ENCODE measurements at regions not wholly inside any gene's neighbourhood (a gene's known extent, or its start where the extent isn't known, plus 50 kb on each side); places are given as distances from the start of the nearest gene placed in this dataset.
"Not testable (repeated sequence)": the region's sequence is repeated elsewhere in the genome, so short reads cannot be mapped to it uniquely, and the experiment has no call there.

DNA sequence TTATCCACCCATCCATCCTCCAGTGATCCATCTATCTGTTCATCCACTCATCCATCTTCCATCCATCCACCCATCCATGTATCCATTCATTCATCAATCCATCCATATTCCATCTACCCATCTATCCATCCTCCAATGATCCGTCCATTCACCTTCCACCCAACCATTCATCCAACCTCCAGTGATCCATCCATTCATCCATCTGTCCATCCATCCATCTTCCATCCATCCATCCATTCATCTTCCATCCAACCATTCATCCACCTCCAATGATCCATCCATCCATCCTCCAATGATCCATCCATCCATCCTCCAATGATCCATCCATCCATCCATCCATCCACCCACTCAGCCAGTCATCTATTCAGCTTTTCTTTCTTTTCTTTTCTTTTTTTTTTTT lies 156.5 kb upstream of the WSCD1 start:
- no peak for DNase-seq

DNA sequence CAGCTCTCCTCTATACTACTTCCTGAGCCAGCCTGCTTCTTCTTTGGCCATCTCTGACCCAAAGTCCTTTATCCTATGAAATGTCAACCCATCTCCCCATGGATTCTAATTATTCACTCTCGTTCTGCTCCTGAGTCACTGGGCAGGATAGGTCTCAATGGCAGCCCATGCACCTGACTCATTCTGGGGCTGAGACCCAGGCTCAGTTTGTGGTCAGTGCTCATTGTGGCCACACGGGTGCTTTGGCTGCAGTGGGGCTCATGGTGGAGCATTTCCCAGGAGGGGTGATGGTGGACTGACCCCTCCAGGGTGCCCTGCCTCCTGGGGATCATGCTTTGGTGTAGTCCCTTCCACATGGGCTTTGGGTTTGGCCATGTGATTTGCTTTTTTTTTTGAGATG lies 154.8 kb upstream of the WSCD1 start:
- DNase-seq, result no peak

DNA sequence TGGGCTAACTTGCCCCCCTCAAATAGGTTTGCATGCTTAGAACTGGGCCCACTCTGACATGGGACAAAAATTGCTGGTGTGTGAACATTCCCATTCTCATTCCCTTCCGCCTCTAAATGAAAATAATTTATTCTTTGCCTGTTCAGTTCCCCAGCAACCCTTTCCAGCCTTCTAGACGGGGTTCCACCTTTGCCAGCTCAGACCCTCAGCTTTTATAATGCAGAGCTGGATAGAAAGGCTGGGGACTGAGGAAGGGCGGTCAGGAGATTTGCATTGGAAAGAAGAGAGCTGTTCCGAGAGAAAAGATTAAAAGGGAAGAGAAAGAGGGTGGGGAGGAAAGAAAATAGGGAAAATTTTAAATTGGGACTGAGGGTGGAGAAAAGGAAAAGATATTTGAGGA lies 151.1 kb upstream of the WSCD1 start:
- no peak for DNase-seq

DNA sequence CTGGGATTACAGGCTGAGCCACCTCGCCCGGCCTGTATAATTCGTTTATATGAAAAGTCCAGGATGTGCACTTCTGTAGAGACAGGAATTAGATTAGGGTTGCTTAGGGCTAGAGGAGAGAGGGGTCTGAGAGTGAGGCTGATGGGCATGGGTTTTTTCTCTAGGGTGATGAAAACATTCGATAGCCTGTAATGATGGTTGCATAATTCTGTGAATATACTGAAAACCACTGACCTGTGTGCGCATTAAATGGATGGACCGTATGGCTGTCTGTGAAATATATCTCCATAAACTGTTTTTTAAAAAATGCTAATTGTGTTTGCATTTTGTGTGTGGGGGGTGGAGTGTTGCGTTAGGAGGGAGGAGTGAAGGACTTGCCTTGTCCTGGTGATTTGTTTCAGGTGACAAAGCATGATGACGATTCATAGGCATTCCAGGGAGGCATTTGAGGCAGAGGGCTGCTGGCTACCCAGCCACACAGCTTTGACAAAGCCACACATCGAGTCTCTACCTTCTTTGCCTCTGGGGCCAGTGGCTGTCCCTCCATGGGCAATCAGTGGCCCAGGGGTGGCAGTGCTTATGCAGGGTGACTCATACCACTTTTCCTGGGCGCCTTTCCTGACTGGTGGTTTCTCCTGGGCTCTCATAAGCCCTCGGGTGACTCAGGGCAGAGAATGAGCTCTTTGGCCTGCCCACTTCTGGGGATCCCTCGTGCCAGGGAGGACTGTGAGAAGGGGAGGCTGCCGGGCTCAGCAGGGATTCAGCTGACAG lies 148.5 kb upstream of the WSCD1 start:
- no peak for DNase-seq

DNA sequence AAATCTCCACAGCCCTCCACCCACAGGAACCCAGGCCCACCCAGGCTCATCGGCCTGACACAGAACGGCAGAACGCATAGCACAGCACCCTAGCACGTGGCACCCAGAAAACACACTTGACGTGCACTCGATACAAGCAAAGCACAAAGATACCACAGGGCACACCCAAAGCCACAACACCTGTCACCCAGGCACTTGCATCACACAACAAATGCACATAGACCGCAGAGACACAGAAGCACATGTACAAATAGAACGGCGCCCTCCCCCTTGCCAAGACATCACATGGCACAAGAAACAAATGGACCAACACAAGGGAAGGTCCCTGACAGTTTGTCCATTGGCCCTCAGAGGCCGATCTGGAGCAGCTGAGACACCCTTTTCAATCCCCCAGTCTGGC lies 147.7 kb upstream of the WSCD1 start:
- DNase-seq, result no peak

DNA sequence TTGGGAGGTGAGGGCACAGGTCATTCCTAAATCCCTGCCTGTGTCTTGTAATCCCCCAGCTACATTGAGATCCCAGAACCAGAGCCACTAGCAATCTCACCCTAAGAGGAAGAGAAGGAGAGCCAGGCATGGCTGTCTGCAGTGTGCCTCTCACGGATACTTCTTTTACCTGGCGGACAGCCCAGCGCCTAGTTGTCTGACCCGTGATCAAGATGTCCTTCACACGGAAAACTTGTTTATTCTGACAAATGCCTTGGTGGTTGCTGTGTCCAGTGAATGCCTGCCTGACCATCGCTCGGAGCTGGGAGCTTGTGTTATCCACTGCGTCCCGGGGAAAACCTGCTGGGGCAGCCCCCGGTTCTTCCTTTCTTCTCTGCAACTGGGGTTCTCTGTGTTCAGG lies 140.5 kb upstream of the WSCD1 start:
- no peak for DNase-seq

DNA sequence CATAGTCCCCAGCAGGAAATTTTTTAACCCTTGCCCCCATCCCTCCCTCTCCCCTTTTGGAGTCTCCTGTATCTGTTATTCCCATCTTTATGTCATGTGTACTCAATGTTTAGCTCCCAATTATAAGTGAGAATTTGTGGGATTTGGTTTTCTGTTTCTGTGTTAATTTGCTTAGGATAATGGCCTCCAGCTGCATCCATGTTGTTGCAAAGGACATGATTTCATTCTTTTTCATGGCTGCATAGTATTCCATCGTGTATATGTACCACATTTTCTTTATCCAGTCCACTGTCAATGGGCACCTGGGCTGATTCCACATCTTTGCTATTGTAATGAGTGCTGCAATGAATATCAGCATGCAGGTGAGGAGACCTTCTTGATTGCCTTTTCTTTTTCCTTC lies 139.6 kb upstream of the WSCD1 start:
- not testable (repeated sequence) for DNase-seq

DNA sequence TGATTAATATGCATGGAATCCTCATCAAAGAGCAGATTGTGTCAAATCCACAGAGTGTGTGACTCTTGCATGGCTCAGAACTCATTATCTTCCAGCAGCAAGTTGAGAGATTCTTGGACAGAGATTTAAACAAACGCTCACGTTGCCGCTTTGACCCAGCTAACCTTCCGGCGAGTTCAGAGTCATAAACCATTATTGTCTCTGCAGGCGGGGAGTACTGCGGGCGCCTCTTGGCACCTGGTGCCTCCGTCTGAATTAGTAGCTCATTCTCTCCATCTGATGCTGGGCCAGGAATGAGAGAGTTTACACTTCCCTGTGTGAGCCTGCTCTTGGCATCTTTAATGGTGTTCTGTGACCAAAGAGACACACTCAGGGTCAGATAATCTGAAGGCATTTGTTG lies 138.6 kb upstream of the WSCD1 start:
- no peak for DNase-seq

DNA sequence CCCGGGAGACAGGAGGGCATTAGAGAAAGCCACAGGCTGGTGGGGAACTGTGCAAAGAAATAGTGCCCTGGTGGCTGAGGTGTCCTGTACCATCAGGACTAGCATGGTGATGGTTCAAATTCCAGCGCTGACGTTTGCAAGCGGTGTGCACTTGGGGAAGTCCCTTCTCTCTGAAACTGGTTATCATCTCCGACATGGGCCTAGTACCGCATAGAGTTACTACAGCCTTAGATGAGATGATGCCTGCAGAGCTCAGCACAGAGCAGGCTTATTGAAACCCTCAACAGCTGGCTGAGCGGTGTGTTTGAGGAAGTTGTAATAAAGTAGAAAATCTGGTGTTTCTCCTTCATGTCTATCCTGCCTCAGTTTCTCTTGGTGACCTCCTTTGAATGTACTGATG lies 136.7 kb upstream of the WSCD1 start:
- DNase-seq, result no peak

DNA sequence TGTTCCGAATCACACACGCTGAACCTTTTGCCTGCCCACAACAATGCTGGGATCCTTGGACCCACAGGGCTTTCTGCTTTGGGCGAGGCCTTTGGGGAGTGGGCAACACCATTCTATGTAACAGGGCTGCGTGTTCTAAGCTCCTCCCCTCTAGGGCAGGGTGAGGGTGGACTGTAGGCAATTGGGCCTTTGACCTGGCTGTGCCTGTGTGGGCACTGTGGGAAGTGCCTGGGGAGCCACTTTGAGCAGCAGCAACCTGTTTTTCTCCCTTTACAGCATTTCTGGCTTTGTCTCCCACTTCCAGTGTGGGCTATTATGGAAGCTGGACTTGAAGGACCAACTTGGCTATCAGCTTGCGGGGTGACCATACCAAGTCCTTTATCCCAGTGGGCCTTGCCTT lies 128.9 kb upstream of the WSCD1 start:
- no peak for DNase-seq

DNA sequence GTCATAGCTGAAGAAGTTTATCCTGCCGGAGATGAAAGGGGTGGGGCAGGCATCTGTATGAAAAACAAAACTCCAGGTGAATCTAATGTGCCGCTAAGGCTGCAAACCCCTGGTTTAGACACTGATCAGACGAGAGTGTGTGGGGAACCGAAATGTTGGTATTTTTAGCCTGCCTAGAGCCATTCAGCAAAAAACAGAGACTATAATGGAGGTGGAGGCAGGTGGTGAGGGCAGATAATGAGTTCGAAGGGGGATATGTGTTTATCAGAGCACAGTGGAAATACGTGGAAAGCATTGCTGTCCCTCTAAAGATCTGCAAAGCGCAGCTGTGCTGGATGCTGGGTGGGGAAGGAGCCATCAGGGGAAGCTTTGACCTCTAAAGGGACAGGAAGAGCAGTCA lies 127.5 kb upstream of the WSCD1 start:
- DNase-seq, result no peak

DNA sequence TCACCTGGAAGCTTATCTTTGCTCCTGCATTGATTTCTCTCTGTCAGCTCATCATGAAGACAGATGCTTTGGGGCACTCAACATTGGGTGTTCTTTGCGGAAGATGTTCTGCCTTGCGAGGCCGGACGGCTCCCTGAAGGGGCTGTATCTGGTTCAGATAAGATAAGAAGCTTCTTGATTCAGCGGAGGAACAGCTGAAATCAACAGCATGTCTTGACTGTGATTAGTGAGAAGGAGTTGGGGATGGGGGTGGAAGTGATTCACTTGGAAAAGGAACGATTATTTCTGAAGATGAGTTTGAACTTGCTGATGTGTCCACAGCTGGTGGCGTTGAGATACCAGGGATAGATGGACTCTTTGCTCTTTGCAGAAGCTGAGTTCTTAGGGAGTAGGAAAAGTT lies 126.9 kb upstream of the WSCD1 start:
- DNase-seq, result no peak

DNA sequence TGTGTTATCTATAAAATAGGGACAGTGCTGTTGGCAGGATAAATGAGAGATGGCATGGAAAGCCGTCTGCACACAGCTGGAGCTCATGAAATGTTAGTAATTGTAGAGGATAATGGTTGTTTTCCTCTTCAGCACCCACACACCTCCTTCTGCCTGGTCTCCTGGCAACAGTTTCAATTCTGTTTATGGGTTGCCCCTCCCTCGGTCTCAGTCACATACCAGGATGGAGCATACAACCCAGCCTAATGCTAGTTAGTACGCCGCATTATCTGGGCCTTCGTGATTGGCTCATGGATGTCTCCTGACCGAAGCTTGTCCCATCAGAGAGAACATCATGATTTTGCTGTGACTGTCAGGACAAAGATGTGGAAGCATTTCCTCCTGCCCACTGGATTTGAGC lies 126.2 kb upstream of the WSCD1 start:
- DNase-seq, result no peak

DNA sequence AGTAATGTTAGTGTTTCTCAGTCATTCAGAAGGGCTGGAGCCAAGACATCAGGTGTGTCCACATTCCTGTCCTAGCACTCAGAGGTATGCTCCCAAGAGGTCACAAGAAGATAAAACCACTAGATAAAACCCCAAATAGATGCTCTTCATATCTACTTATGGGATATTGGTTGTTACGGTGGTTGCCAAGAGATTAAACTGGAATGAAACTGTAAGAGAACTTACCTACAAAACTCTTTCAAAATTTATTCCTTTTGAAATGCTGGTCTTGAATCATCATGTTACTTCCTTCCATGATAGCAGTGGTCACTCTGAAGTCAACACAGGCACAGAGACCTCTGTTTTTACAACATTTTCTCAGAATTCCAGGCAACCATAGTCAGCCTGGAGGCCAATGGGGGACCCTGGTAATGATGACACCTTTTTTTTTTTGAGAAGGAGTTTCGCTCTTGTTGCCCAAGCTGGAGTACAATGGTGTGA lies 122.4 kb upstream of the WSCD1 start:
- DNase-seq, result no peak

DNA sequence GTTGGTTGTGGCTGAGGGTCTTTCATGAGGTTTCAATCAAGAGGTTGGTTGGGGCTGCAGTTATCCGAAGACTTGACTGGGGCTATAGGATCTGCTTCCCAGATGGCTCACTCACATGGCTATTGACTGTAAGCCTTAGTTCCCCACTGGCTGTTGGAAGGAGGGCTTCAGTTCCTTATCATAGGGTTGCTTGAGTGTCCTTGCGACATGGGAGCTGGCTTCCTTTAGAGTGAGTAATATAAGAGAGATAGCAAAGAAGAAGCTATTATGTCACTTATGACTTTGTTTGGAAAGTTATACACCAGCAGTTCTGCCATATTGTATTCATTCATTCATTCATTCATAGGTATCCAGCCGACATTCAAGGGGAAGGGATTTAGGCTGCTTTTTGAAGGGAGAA lies 121.4 kb upstream of the WSCD1 start:
- no peak for DNase-seq

DNA sequence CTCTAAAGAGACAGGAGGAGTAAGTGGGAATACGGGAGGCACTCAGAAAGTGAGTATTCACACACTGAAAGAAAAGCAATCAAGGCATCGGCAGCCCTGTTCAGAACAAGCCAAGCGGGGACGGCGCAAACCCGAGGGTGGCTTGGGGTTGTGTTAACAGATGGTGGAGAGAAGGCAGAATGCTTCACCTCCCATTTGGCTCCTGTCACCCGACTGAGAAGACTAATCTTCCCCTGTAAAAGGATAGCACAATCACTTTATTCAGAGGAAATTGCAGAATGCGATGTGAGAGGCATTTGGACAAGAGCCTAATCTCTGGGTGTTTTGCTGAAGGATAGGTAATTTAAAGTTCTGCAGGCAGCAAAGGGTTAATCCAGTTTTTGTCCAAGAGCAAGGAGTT lies 119.3 kb upstream of the WSCD1 start:
- no peak for DNase-seq

DNA sequence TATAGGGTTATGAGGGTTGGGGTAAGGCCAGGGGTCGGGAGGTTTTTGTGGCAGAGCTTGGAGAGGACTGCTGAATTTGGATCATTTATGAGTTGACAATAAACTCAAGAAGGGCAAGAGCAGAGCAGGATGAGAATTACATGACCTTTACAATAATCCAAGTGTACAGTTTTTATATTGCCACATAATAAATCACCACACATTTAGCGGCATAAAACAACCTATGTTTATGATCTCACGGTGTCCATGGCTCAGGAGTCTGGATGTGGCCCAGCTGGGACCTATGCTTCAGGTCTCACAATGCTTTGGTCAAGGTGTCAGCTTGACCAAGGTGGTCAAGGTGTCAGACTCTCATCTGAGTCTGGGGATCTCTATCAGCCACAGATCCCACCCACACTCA lies 118.3 kb upstream of the WSCD1 start:
- DNase-seq, result no peak

DNA sequence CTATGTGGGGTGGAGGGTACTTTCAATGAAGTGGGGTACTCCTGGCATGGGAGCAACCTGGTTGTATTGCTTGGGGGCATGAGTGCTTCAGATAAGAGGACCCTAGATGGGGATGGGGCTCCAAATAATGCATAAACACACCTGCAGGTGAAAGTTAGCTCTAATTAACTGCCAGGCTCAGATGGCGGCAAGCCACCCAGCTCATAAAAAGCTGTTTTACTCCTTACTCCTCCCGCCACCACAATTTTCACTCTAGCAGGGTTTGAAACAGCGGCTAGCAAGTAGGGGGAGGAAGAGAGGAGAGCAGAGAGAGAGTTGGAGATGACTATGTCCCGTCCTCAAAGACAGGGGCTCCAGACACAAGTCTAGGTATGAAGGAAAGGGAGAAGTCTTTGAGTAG lies 117.7 kb upstream of the WSCD1 start:
- no peak for DNase-seq

DNA sequence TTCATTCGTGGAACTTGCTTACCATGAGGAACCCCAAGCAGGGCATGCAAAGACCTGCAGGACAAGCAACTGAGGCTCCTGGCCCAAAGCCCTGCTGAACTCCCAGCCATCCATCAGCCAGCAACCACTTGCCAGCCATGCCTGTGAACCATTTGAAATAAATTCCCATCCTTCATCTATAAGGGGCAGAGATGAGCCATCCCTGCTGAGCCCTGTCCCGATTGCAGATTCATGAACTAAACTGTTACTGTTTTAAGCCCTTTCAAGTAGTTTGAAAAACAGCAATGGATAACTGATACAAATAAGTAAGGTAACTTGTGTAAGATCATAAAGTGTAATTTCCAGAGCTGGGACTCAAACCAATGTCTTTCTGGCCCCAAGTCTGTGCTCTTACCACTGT lies 114.4 kb upstream of the WSCD1 start:
- DNase-seq, result no peak

DNA sequence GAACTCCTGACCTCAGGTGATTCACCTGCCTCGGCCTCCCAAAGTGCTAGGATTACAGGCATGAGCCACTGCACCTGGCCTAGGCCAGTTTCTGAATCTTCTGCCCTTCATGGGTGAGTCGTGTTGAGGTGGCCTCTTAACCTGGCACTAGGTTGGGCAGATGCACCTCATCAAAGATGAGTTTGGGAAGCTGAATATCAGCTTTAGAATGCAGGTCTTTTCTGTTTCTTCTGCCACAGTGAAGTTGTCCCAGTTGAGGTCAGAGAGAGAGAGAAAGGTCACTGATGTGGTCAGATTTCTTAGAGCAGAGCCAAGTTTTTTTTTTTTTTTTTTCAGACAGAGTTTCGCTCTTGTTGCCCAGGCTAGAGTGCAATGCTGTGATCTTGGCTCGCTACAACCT lies 111.3 kb upstream of the WSCD1 start:
- no peak for DNase-seq

DNA sequence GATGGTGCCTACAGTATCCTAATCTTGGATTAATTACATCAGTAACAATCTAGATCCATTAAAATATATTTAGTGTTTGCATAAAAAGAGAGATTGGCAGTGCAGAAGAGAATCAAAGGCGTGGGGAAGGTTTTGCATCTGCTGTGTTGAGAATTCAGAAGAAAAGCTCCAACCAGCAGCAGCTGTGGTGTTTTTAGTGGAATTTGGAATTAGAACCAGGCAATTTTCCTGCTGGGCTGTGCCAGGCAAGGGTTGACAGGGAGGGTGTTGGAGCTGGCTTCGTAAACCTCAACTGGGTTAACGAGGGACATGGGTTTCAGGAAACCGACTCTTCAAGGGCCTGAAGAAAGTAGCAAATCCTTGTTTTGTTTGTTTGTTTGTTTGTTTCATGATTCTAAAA lies 107.8 kb upstream of the WSCD1 start:
- no peak for DNase-seq

DNA sequence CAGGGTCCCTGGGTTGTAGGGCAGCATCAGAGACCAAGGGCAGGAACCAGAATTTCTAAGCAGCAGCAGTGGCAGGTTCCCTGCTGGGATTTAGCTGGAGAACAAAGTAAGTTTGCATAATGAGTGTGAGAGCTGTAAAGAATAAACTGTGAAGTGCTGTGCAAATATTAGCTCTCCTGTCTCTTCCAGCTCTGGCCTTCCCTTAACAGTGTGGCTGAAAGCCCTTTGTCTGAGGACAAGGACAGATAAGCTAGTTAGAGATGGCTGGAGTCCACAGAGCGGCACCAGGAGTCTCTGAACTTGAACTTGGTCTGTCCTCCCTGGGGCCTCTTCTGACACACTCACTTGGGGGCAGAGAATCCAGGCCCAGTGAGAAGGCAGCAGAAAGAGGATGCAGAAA lies 98.2 kb upstream of the WSCD1 start:
- DNase-seq, result no peak

DNA sequence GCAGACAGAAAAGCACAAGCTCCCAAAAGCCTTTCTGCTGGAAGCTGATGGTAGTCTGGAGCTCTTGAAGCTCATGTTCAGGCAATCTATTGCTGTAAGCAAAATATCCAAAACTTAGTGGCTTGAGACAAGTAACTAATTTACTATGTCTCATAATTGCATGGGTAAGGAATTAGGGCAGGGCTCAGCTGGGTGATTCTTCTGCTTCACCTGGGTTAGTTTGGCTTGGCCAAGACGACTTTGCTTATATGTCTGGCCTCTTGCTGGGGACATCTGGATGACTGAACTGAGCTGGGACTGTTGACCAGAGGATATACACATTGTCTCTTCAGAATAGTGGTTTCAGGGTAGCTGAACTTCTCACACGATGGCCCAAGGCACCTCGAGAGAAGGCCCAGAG lies 96.8 kb upstream of the WSCD1 start:
- DNase-seq, result no peak

DNA sequence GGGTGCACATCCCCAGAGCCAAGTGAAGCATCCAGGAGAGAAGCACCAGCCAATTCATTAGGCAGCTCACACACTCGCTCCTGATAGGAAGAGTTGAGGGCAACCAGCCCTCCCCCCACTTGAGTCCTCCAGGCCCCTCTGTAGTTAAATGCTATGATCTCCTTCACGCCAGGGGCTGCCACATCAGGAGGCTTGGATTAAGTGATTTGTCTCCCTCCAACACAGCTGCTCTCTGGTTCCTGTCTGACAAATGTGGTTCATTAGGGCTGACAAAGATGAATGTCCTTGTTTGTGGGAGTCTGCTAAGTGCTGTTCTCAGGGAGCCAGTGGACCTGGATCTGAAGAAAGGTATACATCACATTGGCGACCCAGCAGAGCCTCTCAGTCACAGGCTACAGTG lies 94.5 kb upstream of the WSCD1 start:
- DNase-seq, result no peak

DNA sequence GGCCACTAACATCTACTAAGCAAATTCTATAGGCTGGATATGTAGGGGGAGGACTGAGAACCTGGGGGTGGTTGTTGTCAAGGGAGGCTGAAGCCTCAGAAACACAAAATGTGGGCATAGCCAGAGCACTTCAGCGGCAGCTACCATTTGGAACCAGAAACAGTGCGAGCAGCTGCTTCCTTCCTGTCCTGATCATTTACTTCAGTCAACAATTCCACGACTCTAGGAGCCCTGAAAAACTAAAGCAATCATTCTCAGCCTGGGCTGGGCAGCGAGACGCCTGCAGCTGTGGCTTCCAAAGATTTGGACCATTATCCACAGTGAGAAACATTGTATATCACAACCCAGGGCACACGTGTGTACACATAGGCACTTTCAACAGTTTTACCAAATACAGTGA lies 93.9 kb upstream of the WSCD1 start:
- DNase-seq, result no peak

DNA sequence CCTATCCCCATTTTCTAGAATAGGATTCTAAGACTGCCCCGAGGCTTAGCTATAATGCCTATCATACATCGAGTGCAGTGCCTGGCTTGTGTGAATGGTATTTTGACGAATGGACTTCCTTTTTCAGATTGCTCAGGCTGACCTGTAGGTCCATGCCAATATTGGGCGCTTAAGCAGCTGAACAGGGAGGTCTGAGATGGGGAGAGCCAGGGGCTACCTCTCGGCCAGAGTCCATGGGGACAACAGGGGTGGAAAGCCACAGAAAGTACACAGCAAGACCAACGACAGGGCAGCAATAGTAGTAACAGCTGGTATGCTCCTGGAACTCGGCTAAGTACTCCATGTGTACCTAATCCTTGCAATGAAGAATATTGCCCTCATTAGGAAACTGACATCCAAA lies 91.7 kb upstream of the WSCD1 start:
- DNase-seq, result no peak

All from fibroblast of skin of right biceps (primary cell).